HG02884 (cell line): ENCODE measurements at regions not wholly inside any gene's neighbourhood (a gene's known extent, or its start where the extent isn't known, plus 50 kb on each side); places are given as distances from the start of the nearest gene placed in this dataset.
A peak's percentile ranks its signal among the peaks of the same experiment; 100 is the strongest.
"Not testable (repeated sequence)": the region's sequence is repeated elsewhere in the genome, so short reads cannot be mapped to it uniquely, and the experiment has no call there.

ENCODE experiments used
- ATAC-seq: cut with Tn5 transposase; IDR thresholded peaks from one replicate; pipeline ENCODE4 v1.9.1; 2021; ENCODE audit warnings: mild to moderate bottlenecking, moderate library complexity; ENCODE audit not compliant: unreplicated experiment

DNA sequence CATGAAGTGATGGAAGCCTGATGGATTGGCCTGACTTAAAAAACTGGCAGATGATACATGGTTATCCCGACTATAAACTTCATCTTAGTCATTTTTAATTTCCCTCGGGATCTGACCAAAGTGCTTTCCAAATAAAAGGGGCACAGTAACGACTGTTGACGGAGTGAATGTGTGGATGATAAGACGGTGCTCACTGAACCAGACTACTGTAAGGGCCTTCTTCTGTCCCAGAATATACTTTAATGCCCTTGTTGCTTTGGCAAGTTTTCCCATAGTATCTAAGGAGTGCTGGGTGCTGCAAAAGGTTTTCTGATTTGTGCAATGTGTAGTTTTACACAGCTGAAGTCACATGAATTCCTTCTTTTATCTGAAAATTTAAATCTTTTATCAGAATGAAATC, 373.5 kb downstream of the DSEL start:
- no peak for ATAC-seq

DNA sequence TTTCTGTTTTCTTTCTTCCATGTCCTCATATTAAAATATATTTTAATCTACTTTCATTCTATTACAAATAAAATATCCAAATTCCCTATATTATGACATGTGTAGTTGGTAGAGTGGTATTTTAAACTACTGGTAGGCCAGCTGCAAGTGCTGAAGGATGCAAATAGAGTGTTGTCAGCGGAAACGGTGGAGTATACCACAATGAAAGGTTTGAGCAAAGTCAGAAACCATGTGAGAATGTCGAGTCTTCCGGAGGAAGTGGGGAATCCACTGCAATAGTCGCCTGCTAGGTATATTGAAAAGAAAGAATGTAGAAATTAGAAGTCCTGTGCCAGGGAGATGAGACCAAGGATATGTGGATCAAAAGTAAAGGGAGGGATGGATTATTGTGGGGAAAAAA, 373.9 kb downstream of the DSEL start:
- ATAC-seq = no peak

DNA sequence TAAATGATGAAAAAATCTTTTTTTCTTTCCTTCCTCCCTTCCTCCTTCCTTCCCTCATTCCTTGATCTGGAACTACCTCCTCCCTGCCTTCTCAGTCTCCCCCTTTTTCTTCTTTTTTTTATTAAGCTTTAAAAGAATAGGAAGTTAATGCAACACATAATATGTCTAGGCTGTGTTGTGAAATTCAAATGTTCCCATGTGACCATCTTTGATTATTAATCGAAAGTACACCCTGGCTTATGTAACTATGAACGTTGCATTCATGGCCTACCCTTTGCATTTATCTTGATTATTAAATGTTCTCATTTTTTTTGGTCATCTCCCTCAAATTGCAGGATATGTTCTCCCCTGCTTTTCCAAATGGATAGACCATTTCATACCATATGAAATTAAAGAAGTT, 376.0 kb downstream of the DSEL start:
- no peak for ATAC-seq

DNA sequence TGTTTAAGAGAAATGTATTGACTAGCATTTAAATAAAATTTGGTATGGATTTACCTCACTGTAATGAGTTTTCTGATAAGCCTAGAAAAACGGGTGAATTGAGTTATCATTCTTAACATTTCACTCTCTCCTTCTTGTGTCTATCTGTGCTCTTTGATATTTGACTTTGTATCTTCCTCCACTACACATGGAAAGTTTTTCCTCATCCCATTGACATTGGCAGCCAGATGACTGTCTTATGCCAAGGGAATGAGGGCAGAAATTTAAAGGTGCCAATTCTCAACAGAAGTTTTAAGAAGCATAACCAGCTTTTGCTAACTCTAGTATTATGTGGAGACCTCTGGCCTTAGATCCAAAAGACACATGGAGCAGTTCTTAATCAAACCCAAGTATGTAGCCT, 376.6 kb downstream of the DSEL start:
- no peak for ATAC-seq

DNA sequence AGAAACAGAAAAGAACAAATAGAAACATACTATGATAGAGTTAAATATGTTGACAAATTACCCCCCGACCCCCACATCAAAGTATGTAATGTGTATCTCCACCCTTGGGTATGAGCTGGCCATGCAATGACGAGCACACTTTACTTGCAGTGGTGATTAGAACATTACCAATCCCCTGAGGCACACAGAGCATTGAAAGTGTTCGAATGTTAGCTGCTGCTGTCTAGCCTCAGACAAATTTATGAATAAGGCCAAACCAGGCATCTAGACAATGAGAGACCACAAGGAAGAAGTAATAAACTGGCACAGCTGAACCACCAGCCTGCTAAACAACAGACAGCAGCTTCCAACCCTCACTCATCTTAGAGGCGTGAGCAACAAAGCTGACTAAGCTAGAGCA, 380.5 kb downstream of the DSEL start:
- ATAC-seq = no peak

DNA sequence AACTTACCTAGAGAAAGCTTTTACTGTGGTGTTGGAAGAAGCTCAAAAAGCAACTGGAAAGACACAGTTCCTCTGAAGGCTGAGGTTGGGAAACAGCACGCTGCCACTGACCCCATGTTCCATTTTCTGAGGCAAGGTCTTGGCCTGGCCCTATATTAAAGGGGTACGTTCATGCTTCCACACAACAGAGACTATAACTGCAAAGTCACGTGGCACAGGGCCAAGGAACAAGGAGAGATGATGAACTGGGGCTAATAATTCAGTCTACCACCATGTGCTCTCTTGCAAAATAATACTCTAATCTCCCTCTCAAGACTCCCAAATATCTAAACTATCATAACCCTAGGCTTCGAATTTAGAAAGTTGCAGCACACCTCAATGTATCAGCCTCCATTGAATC, 381.6 kb downstream of the DSEL start:
- no peak for ATAC-seq

DNA sequence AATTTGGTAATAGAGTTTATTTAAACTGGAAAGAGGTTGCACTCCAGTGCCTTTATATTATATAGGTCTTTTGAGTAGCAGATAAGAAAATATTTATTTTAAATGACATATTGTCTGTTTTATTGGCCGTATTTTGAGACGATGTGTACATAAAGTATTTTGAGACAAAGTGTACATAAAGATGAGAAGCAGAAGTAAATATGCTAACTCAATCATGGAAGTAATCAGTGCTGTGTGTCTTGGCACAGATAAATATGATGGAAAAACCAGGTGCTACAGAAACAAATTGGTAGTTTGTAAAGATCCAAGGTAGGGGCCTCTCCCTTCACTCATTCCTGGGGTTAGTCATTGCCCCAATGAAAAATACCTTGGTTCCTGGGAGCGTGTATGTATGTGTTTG, 382.9 kb downstream of the DSEL start:
- no peak for ATAC-seq

DNA sequence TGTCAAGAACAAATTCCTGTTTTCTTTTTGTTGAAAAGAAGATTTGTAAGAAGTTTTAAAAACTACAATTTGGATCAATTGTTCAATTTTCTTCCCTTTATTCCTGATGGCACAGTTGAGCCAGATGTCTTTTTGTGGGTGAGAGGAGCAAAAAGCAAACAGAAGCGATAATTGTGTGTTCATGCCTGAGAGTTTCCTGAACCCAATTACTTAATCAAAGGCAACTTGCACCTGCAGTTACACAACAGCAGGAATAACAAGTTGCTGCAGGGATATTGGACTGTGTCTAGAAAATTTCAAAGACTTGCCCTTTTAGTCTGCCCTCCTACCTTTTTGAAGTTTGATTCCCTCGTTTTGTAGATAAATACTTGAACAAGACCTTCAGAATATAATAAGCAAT, 383.6 kb downstream of the DSEL start:
- no peak for ATAC-seq

DNA sequence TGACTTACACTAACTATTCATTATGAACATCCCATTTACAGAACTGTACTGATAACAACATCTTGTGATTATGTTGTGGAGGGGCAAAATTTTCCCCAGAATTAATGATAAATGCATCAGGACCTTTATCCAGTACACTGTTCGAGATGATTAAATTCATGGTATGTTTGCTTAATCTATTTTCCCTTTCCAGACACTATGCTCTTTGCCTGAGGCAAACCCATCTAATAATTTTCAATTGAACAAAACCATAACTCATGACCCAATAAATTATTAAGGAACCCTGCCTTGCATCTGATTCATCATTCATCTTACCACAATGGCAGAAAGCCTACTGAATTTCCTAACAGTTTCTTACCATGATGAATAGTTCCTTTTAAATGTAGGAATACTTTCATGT, 385.0 kb downstream of the DSEL start:
- ATAC-seq = no peak

DNA sequence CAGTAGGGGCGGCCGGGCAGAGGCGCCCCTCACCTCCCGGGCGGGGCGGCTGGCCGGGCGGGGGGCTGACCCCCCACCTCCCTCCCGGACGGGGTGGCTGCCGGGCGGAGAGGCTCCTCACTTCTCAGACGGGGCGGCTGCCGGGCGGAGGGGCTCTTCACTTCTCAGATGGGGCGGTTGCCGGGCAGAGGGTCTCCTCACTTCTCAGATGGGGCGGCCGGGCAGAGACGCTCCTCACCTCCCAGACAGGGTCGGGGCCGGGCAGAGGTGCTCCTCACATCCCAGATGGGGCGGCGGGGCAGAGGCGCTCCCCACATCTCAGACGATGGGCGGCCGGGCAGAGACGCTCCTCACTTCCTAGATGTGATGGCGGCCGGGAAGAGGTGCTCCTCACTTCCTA, 389.8 kb downstream of the DSEL start:
- not testable (repeated sequence) for ATAC-seq

DNA sequence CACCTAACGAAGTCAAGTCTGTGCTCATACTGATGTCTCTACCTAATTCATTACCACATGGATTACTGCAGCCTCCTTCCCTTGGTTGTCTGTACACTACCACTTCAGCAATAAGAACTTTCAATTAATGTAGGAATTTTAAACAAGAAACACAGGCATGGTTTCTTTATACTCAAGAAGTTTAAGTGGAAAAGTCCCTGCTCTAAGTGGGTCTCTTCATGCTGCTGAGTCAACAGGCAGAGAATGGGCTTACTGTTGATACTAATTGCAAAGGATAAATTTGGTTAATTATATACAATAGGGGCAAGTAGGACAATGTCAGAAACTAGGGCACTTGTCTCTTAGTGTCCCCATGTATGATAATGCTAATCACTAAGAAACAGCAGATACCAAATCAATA, 392.6 kb downstream of the DSEL start:
- no peak for ATAC-seq

DNA sequence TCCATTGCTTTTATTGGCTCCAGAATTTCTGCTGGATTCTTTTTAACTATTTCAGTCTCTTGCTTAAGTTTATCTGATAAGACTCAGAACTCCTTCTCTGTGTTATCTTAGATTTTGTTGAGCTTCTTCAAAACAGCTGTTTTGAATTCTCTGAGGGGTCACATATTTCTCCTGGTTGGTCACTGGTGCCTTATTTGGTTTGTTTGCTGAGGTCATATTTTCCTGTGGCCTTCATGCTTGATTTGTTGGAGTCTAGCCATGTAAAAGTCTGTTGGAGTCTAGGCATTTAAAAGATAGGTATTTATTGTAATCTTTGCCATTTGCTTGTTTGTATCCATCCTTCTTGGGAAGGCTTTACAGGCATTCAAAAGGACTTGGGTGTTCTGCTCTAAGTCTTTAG, 398.7 kb downstream of the DSEL start:
- no peak for ATAC-seq

DNA sequence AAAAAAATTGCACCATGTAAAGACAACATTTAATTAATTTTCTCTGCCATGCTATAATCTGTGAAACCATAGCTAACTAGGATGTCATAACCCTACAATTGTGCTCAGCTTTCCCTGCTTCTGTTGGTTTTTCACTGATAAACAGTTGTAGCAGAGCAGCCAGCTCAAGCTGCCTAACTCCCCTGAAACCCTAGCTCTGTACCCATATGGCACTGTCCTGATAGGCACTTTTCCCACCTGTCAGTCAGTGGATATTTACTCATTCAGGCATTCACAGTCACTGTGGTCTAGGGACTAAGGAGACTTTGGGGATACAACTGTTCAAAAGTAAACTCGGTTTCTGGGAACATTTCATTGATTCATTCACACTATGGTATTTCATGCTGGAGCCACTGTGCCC, 407.0 kb downstream of the DSEL start:
- ATAC-seq = no peak

DNA sequence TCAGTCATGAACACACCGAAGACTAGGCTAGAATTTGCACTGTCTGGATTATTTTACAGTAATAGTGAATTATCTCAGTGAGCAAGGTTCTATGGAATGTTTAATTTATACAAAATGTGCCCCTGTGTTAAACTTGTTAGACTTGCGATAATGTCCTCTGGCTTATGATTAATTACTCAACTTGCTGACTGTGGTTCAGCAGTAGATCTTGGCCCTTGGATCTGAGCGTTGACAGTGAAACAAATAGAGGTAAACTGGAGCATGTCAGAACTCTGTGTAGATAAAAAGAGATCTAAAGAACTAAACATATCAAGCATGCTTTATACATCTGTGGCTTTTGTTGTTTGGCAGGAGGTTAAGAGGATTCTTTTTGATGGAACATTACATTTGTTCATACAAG, 407.6 kb downstream of the DSEL start:
- ATAC-seq = no peak

DNA sequence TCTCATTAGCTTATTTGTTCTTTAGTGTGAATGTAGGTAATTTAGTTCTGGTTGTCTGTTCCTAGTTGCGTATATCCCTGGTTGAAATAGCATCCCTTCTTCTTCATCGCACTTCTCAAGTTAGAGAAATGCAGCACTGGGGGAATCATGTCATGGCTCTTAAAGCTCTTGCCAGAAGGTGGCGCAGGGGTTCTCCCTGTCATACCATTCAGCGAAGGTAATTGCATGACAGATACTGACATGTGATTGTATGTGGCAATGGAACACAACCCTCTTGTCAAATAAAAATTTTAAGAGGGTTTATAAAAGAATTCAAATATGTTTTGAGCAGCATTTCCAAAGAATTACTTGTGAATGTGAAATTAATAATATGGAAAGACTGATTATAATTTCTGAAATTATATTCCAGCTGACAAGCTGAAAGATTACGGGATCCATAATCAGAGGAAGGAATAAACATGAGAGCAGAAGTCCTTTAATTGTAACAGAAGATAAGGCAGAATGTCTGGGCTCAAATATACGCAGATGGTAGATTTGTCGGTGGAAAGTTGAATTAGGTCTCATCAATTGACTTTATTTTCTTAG, 411.7 kb downstream of the DSEL start:
- peak; percentile 95 for ATAC-seq

DNA sequence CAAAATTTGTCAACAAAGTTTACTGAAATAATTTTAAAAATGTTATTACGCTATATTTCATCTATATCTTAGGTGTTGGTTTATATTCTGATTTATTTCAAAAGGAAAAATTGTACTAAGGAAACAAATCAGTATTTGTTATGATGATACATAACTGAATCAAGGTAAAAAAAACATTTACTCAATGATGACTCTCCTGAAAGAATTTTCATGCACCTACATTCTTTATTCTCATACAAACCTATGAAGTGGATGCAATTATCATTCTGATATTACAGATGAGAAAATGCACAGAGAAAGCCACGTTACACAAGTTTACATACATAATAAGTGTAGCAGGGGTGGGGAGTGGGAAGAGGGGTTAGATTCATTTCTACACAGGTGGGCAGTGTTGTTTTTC, 422.4 kb downstream of the DSEL start:
- no peak for ATAC-seq

DNA sequence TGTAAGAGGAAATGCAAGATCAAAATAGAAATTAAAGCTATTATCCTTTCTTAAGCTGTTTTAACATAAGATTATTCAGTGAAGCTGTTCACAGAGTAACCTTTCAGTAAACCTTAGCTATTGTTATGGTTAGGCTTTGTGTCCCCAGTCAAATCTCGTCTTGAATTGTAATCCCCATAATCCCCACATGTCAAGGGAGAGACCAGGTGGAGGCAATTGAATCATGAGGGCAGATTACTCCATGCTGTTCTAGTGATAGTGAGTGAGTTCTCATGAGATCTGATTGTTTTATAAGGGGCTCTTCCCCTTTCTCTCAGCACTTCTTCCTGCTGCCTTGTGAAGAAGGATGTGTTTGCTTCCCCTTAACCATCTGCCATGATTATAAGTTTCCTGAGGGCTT, 424.4 kb downstream of the DSEL start:
- ATAC-seq = no peak

DNA sequence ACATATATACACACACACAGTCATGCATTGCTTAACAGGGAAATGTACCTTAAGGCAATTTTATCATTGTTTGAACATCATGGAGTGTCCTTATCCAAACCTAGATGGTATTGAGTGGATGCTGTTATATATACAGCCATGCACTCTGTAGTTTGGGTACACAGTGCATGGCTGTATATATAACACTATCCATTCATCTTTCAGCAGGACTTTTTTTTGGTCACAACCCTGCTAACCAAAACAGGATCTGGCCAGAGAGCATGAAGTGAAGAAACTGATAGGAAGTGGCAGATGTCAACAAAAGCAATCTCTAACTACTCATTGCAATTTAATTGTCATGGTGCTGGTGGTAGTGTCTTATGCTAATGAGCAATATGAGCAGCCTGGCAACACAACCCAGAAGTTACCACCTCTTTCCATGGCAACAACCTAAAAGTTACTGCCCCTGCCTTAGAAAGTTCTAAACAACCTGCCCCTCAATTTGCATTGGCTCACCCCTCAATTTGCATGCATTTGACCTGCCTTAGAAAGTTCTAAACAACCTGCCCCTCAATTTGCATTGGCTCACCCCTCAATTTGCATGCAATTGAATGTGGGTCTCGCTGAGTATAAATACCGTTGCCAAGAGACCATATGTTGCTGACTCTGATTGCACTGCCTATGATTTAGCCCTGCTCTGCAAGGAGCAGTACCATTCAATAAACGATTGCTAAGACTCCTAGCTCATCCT, 434.9 kb downstream of the DSEL start:
- ATAC-seq = no peak

DNA sequence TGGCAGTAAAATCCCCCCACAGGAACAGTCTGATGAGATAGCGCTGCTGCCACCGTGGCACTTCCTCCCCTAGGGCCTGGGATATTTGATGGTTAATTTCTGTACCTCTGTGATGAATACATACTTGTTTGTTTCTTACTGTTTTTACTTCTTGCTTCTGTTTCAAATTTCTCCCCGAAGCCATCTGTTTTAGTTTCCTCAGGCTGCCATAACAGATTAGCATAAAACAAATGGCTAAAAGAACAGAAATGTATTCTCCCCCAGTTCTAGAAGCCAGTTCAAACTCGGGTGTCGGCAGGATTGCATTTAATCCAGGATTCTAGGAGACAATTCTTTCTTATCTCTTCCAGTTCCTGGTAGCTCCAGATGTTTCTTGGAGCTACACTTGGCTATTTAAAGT, 435.9 kb downstream of the DSEL start:
- no peak for ATAC-seq

DNA sequence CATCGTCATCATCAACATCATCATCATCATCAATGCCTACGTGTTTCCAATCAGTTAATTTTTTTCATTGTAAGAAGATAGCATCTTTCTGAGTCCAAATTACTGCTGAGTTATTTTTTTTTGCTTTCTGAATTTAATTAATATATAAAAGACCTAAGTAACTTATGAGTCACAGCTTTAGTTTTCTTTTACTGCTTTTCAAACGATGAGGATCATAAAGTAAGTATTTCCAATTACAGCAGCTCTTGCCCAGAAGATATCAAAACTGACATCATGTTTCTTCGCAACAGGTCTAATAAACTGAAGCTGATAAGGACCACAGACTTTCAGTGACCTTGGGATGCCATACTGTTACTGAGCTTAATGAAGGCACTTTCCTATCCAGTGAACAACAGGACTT, 442.2 kb downstream of the DSEL start:
- ATAC-seq = no peak

DNA sequence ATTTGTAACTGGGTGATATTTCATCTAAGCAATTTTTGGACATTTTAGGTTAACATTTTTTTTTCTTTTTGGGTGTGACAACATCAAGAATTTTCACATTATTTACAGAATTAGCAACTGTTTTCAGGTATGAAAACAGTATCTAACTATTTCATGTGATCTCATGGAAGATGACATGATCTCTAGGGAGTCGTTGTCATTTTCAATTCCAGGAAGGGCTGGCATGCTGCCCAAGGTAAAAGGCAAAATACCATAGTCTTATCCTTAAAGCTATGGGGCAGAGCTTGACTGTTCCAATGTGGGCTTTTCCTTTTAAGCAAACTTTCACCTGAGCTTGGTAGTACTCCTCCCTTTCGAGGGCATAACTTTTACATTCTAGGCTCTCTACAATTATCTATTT, 443.7 kb downstream of the DSEL start:
- no peak for ATAC-seq

DNA sequence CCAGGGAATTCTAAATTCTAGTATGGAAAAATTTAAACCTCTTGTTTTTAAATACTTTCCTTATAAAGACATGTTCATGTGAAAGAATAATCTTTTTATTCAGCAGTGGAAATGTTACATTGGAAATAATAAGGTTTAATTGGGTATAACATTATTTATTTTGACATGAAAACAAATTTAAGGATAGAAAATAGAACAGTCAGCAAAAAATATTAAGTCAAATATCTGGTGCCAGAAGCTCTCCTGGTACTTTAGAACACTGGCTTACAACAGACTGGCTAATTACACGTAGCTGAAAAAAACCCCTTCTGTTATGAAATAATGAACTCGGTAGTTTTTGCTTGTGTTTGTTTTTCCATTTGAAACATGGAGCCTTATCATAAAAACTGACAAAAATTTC, 447.9 kb downstream of the DSEL start:
- no peak for ATAC-seq

DNA sequence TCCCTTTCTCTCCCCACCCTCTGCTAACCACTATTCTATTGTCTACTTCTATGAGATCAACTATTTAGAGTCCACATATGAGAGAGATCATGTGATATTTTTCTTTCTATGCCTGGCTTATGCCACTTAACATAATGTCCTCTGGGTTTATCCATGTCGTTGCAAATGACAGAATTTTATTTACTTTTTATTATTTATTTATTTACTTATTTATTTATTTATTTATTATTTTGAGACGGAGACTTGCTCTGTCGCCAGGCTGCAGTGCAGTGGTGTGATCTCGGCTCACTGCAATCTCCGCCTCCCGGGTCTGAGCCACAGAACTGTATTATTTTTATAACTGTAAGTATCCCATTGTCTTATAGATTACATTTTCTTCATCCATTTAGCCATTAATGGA, 443.4 kb upstream of the CDH19 start:
- ATAC-seq = no peak
